ENCODE measurements at regions not wholly inside any gene's neighbourhood (a gene's known extent, or its start where the extent isn't known, plus 50 kb on each side); places are given as distances from the start of the nearest gene placed in this dataset.
"Not testable (repeated sequence)": the region's sequence is repeated elsewhere in the genome, so short reads cannot be mapped to it uniquely, and the experiment has no call there.

- TF ChIP-seq CTCF, POLR2A (IDR thresholded peaks at IDR 0.05): not testable (repeated sequence)
These were observed 141.4 kb upstream of the S1PR3 start for GRCh38 chr9:88849878-88850277.

All from lower leg skin (tissue), 3 donors.